Type B pancreatic cell (in vitro differentiated cells): ENCODE measurements at regions not wholly inside any gene's neighbourhood (a gene's known extent, or its start where the extent isn't known, plus 50 kb on each side); places are given as distances from the start of the nearest gene placed in this dataset.
A peak's percentile ranks its signal among the peaks of the same experiment; 100 is the strongest.

ENCODE experiments used
- DNase-seq: peaks from one replicate; pipeline ENCODE4 v3.0.0; 2021; ENCODE audit warnings: mixed read lengths; ENCODE audit not compliant: unreplicated experiment; ENCODE audit errors: extremely low spot score
- H3K27ac Mint-ChIP-seq: 2 replicates; pipeline ENCODE4 v1.8.0; 2021; ENCODE audit warnings: mild to moderate bottlenecking, mixed read lengths
- H3K27me3 Mint-ChIP-seq: 2 replicates; pipeline ENCODE4 v1.8.0; 2021; ENCODE audit warnings: mixed read lengths
- H3K36me3 Mint-ChIP-seq: 2 replicates; pipeline ENCODE4 v1.8.0; 2021; ENCODE audit warnings: mixed read lengths
- H3K4me1 Mint-ChIP-seq: one replicate; pipeline ENCODE4 v1.8.0; 2021; ENCODE audit warnings: mixed read lengths; ENCODE audit not compliant: unreplicated experiment
- H3K4me3 Mint-ChIP-seq: 2 replicates; pipeline ENCODE4 v1.8.0; 2021; ENCODE audit warnings: mild to moderate bottlenecking, mixed read lengths
- H3K9me3 Mint-ChIP-seq: 2 replicates; pipeline ENCODE4 v1.8.0; 2021; ENCODE audit warnings: mixed read lengths
- TF ChIP-seq, protein P1 (sequence below): fragments of 200-600 bp; sonication (generic); conservative IDR thresholded peaks from 2 replicates; pipeline ENCODE4 v1.5.0; 2021; ENCODE audit warnings: antibody characterized with exemption, mild to moderate bottlenecking

DNA sequence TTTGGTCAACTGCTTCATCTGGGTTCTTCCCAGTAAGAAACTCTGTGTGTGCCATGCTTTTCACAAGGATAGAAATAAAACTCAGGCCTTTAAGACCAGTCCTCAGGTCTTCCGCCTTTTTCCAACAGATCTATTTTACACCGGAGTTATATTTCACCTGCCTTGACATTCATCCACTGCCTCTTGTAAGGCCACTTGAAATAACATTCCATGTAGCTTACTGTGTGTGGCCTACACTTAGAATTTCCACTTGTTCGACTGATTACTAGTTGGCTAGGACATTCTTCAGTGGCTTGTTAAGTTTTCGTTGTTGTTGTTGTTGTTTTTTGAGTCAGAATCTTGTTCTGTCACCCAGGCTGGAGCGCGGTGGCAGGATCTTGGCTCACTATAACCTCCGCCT is 92.8 kb upstream of the UNC5C start:
- H3K9me3 Mint-ChIP-seq, result peaks cover 6% of the 10 kb centered on the region
- no peak for DNase-seq
- no peaks in the 10 kb centered on the region for H3K36me3 Mint-ChIP-seq
- TF ChIP-seq, protein P1, sequence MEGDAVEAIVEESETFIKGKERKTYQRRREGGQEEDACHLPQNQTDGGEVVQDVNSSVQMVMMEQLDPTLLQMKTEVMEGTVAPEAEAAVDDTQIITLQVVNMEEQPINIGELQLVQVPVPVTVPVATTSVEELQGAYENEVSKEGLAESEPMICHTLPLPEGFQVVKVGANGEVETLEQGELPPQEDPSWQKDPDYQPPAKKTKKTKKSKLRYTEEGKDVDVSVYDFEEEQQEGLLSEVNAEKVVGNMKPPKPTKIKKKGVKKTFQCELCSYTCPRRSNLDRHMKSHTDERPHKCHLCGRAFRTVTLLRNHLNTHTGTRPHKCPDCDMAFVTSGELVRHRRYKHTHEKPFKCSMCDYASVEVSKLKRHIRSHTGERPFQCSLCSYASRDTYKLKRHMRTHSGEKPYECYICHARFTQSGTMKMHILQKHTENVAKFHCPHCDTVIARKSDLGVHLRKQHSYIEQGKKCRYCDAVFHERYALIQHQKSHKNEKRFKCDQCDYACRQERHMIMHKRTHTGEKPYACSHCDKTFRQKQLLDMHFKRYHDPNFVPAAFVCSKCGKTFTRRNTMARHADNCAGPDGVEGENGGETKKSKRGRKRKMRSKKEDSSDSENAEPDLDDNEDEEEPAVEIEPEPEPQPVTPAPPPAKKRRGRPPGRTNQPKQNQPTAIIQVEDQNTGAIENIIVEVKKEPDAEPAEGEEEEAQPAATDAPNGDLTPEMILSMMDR, result no peak
- no peaks in the 10 kb centered on the region for H3K27me3 Mint-ChIP-seq
- H3K4me3 Mint-ChIP-seq, result no peak overlapping the region
- H3K27ac Mint-ChIP-seq, result no peak overlapping the region
- peaks cover 14% of the 10 kb centered on the region for H3K4me1 Mint-ChIP-seq

DNA sequence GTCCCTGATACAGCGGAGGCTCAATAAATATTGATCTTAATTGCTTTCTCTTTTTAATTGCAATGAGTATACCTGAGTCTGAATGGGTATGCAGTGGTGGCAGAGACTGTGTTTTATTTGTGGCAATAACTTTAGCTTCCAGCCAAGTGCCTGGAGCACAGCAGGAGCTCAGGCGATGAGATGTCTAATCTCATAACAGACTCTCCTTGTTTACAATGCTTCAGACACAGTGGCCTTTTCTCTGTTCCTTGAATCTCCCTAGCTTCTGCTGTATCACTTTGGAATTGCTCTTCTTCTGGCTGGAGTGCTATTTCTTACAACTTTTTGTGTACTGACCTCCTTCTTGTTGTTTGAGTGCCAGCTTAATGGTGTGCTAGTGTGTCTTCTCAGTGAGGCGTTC is 91.5 kb upstream of the UNC5C start:
- Mint-ChIP-seq H3K36me3 (no peaks in the 10 kb centered on the region), H3K27me3 (no peaks in the 10 kb centered on the region), H3K27ac (no peak overlapping the region), H3K4me3 (no peak overlapping the region), H3K9me3 (peaks cover 6% of the 10 kb centered on the region), H3K4me1 (peaks cover 14% of the 10 kb centered on the region)
- TF ChIP-seq, protein P1, result no peak
- DNase-seq, result no peak

DNA sequence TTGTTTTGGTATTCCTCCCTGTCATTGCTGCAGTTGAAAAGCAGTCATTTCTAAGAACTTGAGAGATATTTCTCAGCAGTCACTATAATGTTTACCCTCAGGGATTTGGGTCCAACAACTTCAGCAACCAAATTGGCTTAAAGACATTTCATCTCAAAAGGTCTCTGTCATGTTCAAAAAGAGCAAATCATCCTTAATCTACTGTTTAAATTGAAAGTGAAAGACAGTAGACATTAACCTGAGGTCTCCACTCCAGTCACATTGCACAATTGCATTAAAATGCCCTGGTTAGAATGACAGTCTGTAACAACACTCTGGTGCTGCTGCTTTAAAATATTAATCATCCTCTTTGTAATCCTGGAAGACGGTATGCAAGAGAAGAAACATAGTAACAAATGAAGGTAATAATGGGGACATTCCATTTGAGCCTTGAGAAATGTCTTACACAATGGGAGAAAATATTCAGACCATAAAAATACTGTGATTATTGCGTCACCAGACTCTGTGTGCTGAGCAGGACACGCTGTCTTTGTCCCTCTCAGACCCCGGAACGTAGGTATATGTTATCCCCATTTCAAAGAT is 90.2 kb upstream of the UNC5C start:
- Mint-ChIP-seq H3K9me3 (peaks cover 6% of the 10 kb centered on the region), H3K27me3 (peaks cover 5% of the 10 kb centered on the region), H3K4me1 (peaks cover 14% of the 10 kb centered on the region), H3K27ac (no peak overlapping the region), H3K4me3 (no peak overlapping the region), H3K36me3 (no peaks in the 10 kb centered on the region)
- DNase-seq, result no peak
- TF ChIP-seq, protein P1, result no peak

DNA sequence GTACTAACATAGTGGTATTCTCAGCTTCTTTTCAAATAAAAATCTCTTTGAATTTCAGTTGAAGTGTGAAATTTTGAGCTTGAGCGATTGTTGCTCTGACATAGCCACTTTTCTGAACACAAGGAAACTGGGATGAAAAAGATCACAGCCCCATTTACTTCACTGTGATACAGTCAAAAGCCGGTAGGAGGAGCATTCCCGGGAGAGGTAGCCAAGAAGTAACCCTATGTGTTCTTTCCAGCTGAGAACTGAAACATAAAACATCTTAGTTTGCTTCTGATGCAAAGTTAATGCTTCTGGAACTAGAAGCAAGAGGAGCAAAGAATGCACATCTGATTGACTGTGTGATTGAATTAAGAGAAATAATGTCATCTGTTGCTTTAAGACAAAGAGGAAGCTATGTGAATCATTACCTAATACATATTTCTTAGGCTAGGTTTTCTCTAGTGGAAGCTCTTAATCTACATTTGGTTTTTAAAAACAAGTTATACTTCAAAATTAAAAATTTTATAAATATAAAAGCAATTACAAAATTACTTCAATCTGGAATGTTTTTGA is 88.3 kb upstream of the UNC5C start:
- Mint-ChIP-seq H3K27ac (no peak overlapping the region), H3K9me3 (peaks cover 2% of the 10 kb centered on the region), H3K27me3 (peaks cover 5% of the 10 kb centered on the region), H3K4me1 (peaks cover 14% of the 10 kb centered on the region), H3K4me3 (no peak overlapping the region), H3K36me3 (no peaks in the 10 kb centered on the region)
- no peak for DNase-seq
- TF ChIP-seq, protein P1, result peak; percentile 71

DNA sequence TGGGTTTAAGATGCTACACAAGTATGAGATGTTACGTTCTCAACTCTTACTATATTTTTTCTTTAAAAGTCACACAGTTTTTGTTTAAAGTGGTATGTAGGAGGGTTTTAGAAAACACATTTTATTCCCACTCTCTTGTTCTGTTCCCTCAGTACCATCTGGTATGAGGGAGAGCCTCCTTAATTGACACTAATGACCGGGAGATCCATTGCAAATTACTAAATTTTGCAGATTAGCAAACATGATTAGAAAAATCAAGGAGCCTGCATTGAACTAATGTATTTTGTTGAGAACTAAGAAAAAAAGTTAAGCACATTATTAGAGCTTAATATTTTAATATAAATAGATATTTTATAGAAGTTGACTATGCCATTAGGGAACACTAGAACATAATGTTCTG is 87.3 kb upstream of the UNC5C start:
- Mint-ChIP-seq H3K27ac (no peak overlapping the region), H3K36me3 (no peaks in the 10 kb centered on the region), H3K4me3 (no peak overlapping the region), H3K27me3 (peaks cover 5% of the 10 kb centered on the region), H3K9me3 (no peaks in the 10 kb centered on the region), H3K4me1 (peaks cover 14% of the 10 kb centered on the region)
- TF ChIP-seq, protein P1, result no peak
- no peak for DNase-seq
